VCaP (cell line): ENCODE measurements at regions not wholly inside any gene's neighbourhood (a gene's known extent, or its start where the extent isn't known, plus 50 kb on each side); places are given as distances from the start of the nearest gene placed in this dataset.
"Not testable (repeated sequence)": the region's sequence is repeated elsewhere in the genome, so short reads cannot be mapped to it uniquely, and the experiment has no call there.

Experiments used
- H3K27ac ChIP-seq: fragments of 450-650 bp; 2 replicates; pipeline ENCODE4 v1.5.1; 2017
- CTCF ChIP-seq: fragments of 450-650 bp; conservative IDR thresholded peaks from 2 replicates; pipeline ENCODE4 v1.5.1; 2017; ENCODE audit warnings: mild to moderate bottlenecking, moderate library complexity

- no peak for TF ChIP-seq CTCF
- no peak overlapping the region for H3K27ac ChIP-seq
These were observed 105.2 kb upstream of the ZNF648 start for GRCh38 chr1:182166750-182167149.

- TF ChIP-seq CTCF = no peak
- H3K27ac ChIP-seq = no peak overlapping the region
These were observed 104.8 kb upstream of the ZNF648 start for GRCh38 chr1:182166321-182166720.

GRCh38 chr1:182164273-182164672, 102.8 kb upstream of the ZNF648 start:
- TF ChIP-seq CTCF = no peak
- no peak overlapping the region for H3K27ac ChIP-seq

GRCh38 chr1:182163821-182164223, 102.3 kb upstream of the ZNF648 start:
- H3K27ac ChIP-seq = no peak overlapping the region
- TF ChIP-seq CTCF = no peak

- no peak for TF ChIP-seq CTCF
- H3K27ac ChIP-seq = no peak overlapping the region
These were observed 97.9 kb upstream of the ZNF648 start for GRCh38 chr1:182159443-182159842.

GRCh38 chr1:182157187-182157586, 95.7 kb upstream of the ZNF648 start:
- TF ChIP-seq CTCF = no peak

GRCh38 chr1:182154425-182154824, 92.9 kb upstream of the ZNF648 start:
- H3K27ac ChIP-seq = not testable (repeated sequence)

More at GRCh38 chr1:182157187-182157586, 95.7 kb upstream of the ZNF648 start:
- H3K27ac ChIP-seq = no peak overlapping the region

- no peak overlapping the region for H3K27ac ChIP-seq
- no peak for TF ChIP-seq CTCF
These were observed 88.0 kb upstream of the ZNF648 start for GRCh38 chr1:182149411-182149965.
